GM19023 (cell line): ENCODE measurements at regions not wholly inside any gene's neighbourhood (a gene's known extent, or its start where the extent isn't known, plus 50 kb on each side); places are given as distances from the start of the nearest gene placed in this dataset.

Experiments used
- ATAC-seq: cut with Tn5 transposase; IDR thresholded peaks from one replicate; pipeline ENCODE4 v1.9.1; 2021; ENCODE audit warnings: mild to moderate bottlenecking, moderate library complexity; ENCODE audit not compliant: unreplicated experiment

GRCh38 chr3:178244733-178245709, 291.2 kb upstream of the KCNMB2 start:
- ATAC-seq: no peak

GRCh38 chr3:178246004-178246403, 290.2 kb upstream of the KCNMB2 start:
- ATAC-seq: no peak

GRCh38 chr3:178255315-178255714, 280.9 kb upstream of the KCNMB2 start:
- ATAC-seq: no peak

- ATAC-seq: no peak
These were observed 278.7 kb upstream of the KCNMB2 start for GRCh38 chr3:178257491-178257890.

GRCh38 chr3:178258121-178258520, 278.1 kb upstream of the KCNMB2 start:
- ATAC-seq: no peak

GRCh38 chr3:178259703-178260102, 276.5 kb upstream of the KCNMB2 start:
- ATAC-seq: no peak

GRCh38 chr3:178260887-178261565, 275.2 kb upstream of the KCNMB2 start:
- no peak for ATAC-seq

- ATAC-seq: no peak
These were observed 272.9 kb upstream of the KCNMB2 start for GRCh38 chr3:178263236-178263916.

GRCh38 chr3:178267158-178267844, 268.9 kb upstream of the KCNMB2 start:
- ATAC-seq: no peak

- ATAC-seq: no peak
These were observed 265.4 kb upstream of the KCNMB2 start for GRCh38 chr3:178270838-178271237.

- no peak for ATAC-seq
These were observed 264.4 kb upstream of the KCNMB2 start for GRCh38 chr3:178271740-178272387.

- no peak for ATAC-seq
These were observed 263.4 kb upstream of the KCNMB2 start for GRCh38 chr3:178272841-178273240.

- no peak for ATAC-seq
These were observed 261.5 kb upstream of the KCNMB2 start for GRCh38 chr3:178274711-178275110.

- no peak for ATAC-seq
These were observed 260.9 kb upstream of the KCNMB2 start for GRCh38 chr3:178275311-178275710.

- ATAC-seq: no peak
These were observed 260.4 kb upstream of the KCNMB2 start for GRCh38 chr3:178275793-178276192.

GRCh38 chr3:178277605-178278004, 258.6 kb upstream of the KCNMB2 start:
- no peak for ATAC-seq

GRCh38 chr3:178283561-178283960, 252.7 kb upstream of the KCNMB2 start:
- ATAC-seq: no peak

- no peak for ATAC-seq
These were observed 252.1 kb upstream of the KCNMB2 start for GRCh38 chr3:178284181-178284580.

GRCh38 chr3:178288074-178288473, 248.2 kb upstream of the KCNMB2 start:
- ATAC-seq: no peak

GRCh38 chr3:178289544-178290160, 246.6 kb upstream of the KCNMB2 start:
- ATAC-seq: no peak
